H1 (cell line): ENCODE measurements at regions not wholly inside any gene's neighbourhood (a gene's known extent, or its start where the extent isn't known, plus 50 kb on each side); places are given as distances from the start of the nearest gene placed in this dataset.

ENCODE experiments used
- CTCF ChIA-PET: fragments of 300-600 bp; sonication (Branson Sonifier 250); formaldehyde crosslinking; loops from one replicate; lab custom pipeline; 2021; ENCODE audit not compliant: partially characterized antibody; lab: Charles Lee
- POLR2A ChIA-PET: fragments of 300-600 bp; sonication (Branson Sonifier 250); formaldehyde crosslinking; loops from one replicate; lab custom pipeline; 2021; ENCODE audit warnings: inconsistent platforms; ENCODE audit not compliant: partially characterized antibody; lab: Charles Lee
- DNase-seq, 2 experiments: peaks; one replicate each; pipeline versions ENCODE4 v3.0.0 to v3.0.0-alpha.2; 2010 to 2022; ENCODE audit warnings: low spot score in 2 of 2, low read depth in 1 of 2, mixed read lengths in 1 of 2
- FAIRE-seq: peaks from 2 replicates; lab custom pipeline; 2011; peaks lifted over from hg19 to GRCh38; lab: Jason Lieb, UNC
- H2AFZ ChIP-seq: 2 replicates; pipeline ENCODE4 v1.8.1; 2012; ENCODE audit warnings: low read length, inconsistent platforms
- H2AK5ac ChIP-seq: 2 replicates; pipeline ENCODE4 v1.6.1; 2013; ENCODE audit warnings: low read depth, low read length
- H2BK120ac ChIP-seq: replicated peaks from 2 replicates; pipeline ENCODE3; 2013; ENCODE audit warnings: low read depth, low read length, inconsistent platforms
- H2BK12ac ChIP-seq: 2 replicates; pipeline ENCODE4 v1.6.1; 2013; ENCODE audit warnings: low read depth, low read length
- H2BK15ac ChIP-seq: 2 replicates; pipeline ENCODE4 v1.6.1; 2013; ENCODE audit warnings: low read length
- H2BK20ac ChIP-seq: 2 replicates; pipeline ENCODE4 v1.6.1; 2013; ENCODE audit warnings: low read length
- H2BK5ac ChIP-seq: 2 replicates; pipeline ENCODE4 v1.6.1; 2013; ENCODE audit warnings: low read depth, low read length
- H3K14ac ChIP-seq: 2 replicates; pipeline ENCODE4 v1.6.1; 2013; ENCODE audit warnings: inconsistent platforms; ENCODE audit not compliant: insufficient read length
- H3K18ac ChIP-seq: 2 replicates; pipeline ENCODE4 v1.6.1; 2013; ENCODE audit warnings: low read length; ENCODE audit errors: extremely low read depth
- H3K23ac ChIP-seq: 2 replicates; pipeline ENCODE4 v1.6.1; 2013; ENCODE audit warnings: inconsistent platforms; ENCODE audit not compliant: insufficient read length
- H3K23me2 ChIP-seq: 2 replicates; pipeline ENCODE4 v1.6.1; 2013; ENCODE audit warnings: low read depth, low read length
- H3K27ac ChIP-seq: 2 replicates; pipeline ENCODE4 v1.6.1; 2011; ENCODE audit warnings: low read depth, low read length, inconsistent platforms
- H3K27me3 ChIP-seq, 4 experiments: replicated peaks in 1 of 4; 1 replicate in 1 of 4; 2 replicates in 3 of 4; pipeline versions ENCODE4 v1.6.1 to v1.8.1; 2011 to 2013; ENCODE audit warnings: low read length in 3 of 4, mild to moderate bottlenecking in 3 of 4, inconsistent platforms in 2 of 4, mixed read lengths in 2 of 4, moderate library complexity in 1 of 4; ENCODE audit not compliant: control insufficient read depth in 3 of 4, insufficient read depth in 3 of 4; ENCODE audit errors: extremely low read depth in 1 of 4
- H3K36me3 ChIP-seq, 4 experiments: 2 replicates each; pipeline versions ENCODE4 v1.6.1 to v1.8.1; 2011 to 2013; ENCODE audit warnings: mild to moderate bottlenecking in 4 of 4, low read length in 3 of 4, moderate library complexity in 2 of 4, control low read depth in 1 of 4, inconsistent platforms in 1 of 4; ENCODE audit not compliant: insufficient read depth in 4 of 4, control insufficient read depth in 2 of 4
- H3K4ac ChIP-seq: replicated peaks from 2 replicates; pipeline ENCODE3; 2013; ENCODE audit warnings: low read length, low read depth, mixed read lengths, inconsistent platforms; ENCODE audit not compliant: insufficient read length
- H3K4me1 ChIP-seq, 4 experiments: replicated peaks in 1 of 4; 1 replicate in 1 of 4; 2 replicates in 3 of 4; pipeline versions ENCODE4 v1.6.1 to v1.8.1; 2011 to 2013; ENCODE audit warnings: low read length in 3 of 4, inconsistent platforms in 2 of 4, mixed read lengths in 1 of 4; ENCODE audit not compliant: insufficient read depth in 4 of 4, control insufficient read depth in 3 of 4
- H3K4me2 ChIP-seq, 2 experiments: 2 replicates each; pipeline versions ENCODE4 v1.6.1 to v1.8.1; 2011 to 2013; ENCODE audit warnings: low read depth in 2 of 2, low read length in 2 of 2, control low read depth in 1 of 2, inconsistent platforms in 1 of 2, mild to moderate bottlenecking in 1 of 2; ENCODE audit not compliant: insufficient read depth in 1 of 2
- H3K4me3 ChIP-seq, 4 experiments: fragments of 200-600, 300-600 bp in 1 of 4; sonication (generic), shearing (Covaris generic), sonication (Bioruptor Twin) in 1 of 4; 2 replicates each; pipeline versions ENCODE4 v1.5.1 to v1.8.1; 2011 to 2016; ENCODE audit warnings: low read length in 4 of 4, low read depth in 3 of 4, control low read depth in 2 of 4, inconsistent platforms in 2 of 4, mild to moderate bottlenecking in 2 of 4, mixed read lengths in 1 of 4, moderate library complexity in 1 of 4; ENCODE audit not compliant: insufficient read depth in 2 of 4; ENCODE audit errors: extremely low read depth in 1 of 4
- H3K56ac ChIP-seq: replicated peaks from 2 replicates; pipeline ENCODE3; 2013; ENCODE audit warnings: low read depth, mild to moderate bottlenecking, mixed read lengths, low read length, inconsistent platforms; ENCODE audit not compliant: insufficient read length
- H3K79me1 ChIP-seq: 2 replicates; pipeline ENCODE4 v1.6.1; 2013; ENCODE audit warnings: low read depth, low read length, control low read depth
- H3K79me2 ChIP-seq, 2 experiments: 2 replicates each; pipeline versions ENCODE4 v1.6.1 to v1.8.1; 2012 to 2013; ENCODE audit warnings: low read length in 2 of 2, mild to moderate bottlenecking in 2 of 2, inconsistent platforms in 1 of 2; ENCODE audit not compliant: insufficient read depth in 2 of 2, control insufficient read depth in 1 of 2
- H3K9ac ChIP-seq, 4 experiments: replicated peaks in 1 of 4; 1 replicate in 1 of 4; 2 replicates in 3 of 4; pipeline versions ENCODE4 v1.6.1 to v1.8.1; 2011 to 2013; ENCODE audit warnings: low read depth in 3 of 4, low read length in 3 of 4, control low read depth in 2 of 4, mild to moderate bottlenecking in 2 of 4, moderate library complexity in 2 of 4, inconsistent platforms in 1 of 4; ENCODE audit errors: extremely low read depth in 1 of 4
- H3K9me3 ChIP-seq, 2 experiments: 2 replicates each; pipeline versions ENCODE4 v1.6.1 to v1.8.1; 2012 to 2013; ENCODE audit warnings: mild to moderate bottlenecking in 2 of 2, moderate library complexity in 2 of 2, control low read depth in 1 of 2, inconsistent platforms in 1 of 2, low read depth in 1 of 2, low read length in 1 of 2, mixed read lengths in 1 of 2; ENCODE audit not compliant: insufficient read depth in 2 of 2
- H4K20me1 ChIP-seq, 2 experiments: replicated peaks in 1 of 2; 2 replicates each; pipeline versions ENCODE3 to v1.8.1; 2011 to 2013; ENCODE audit warnings: inconsistent platforms in 2 of 2, low read length in 2 of 2, mild to moderate bottlenecking in 1 of 2; ENCODE audit not compliant: insufficient read depth in 2 of 2, control insufficient read depth in 1 of 2
- H4K5ac ChIP-seq: 2 replicates; pipeline ENCODE4 v1.6.1; 2013; ENCODE audit warnings: low read length, low read depth, mixed read lengths, inconsistent platforms; ENCODE audit not compliant: insufficient read length
- H4K8ac ChIP-seq: 2 replicates; pipeline ENCODE4 v1.8.0; 2013; ENCODE audit warnings: mild to moderate bottlenecking, moderate library complexity, low read length, inconsistent platforms; ENCODE audit not compliant: insufficient read depth; ENCODE audit errors: extremely low read depth
- H4K91ac ChIP-seq: replicated peaks from 2 replicates; pipeline ENCODE3; 2013; ENCODE audit warnings: low read length, mixed read lengths, inconsistent platforms; ENCODE audit not compliant: insufficient read length
- CREB1 ChIP-seq: IDR thresholded peaks from 2 replicates; pipeline ENCODE4 v1.6.1; 2012; ENCODE audit warnings: inconsistent platforms
- GTF2F1 ChIP-seq: IDR thresholded peaks from 2 replicates; pipeline ENCODE4 v1.6.1; 2012; ENCODE audit warnings: low read depth, low read length, improper control_type of control experiment, borderline replicate concordance
- MAFK ChIP-seq: IDR thresholded peaks from 2 replicates; pipeline ENCODE4 v1.6.1; 2012; ENCODE audit warnings: low read depth, mild to moderate bottlenecking, improper control_type of control experiment, low read length
- NRF1 ChIP-seq: IDR thresholded peaks from 2 replicates; pipeline ENCODE4 v1.6.1; 2011; ENCODE audit warnings: mild to moderate bottlenecking, low read depth, low read length, improper control_type of control experiment
- POU5F1 ChIP-seq: IDR thresholded peaks from 2 replicates; pipeline ENCODE4 v1.6.1; 2011; ENCODE audit warnings: low read depth, mild to moderate bottlenecking, low read length, moderate library complexity
- RFX5 ChIP-seq: IDR thresholded peaks from 2 replicates; pipeline ENCODE4 v1.6.1; 2011; ENCODE audit warnings: low read depth, low read length, improper control_type of control experiment, borderline replicate concordance
- RNF2 ChIP-seq: fragments of 200-900, 300-1000 bp; sonication (generic); IDR thresholded peaks from 2 replicates; pipeline ENCODE4 v1.7.1; 2016; ENCODE audit warnings: borderline replicate concordance, low read depth, mild to moderate bottlenecking, antibody characterized with exemption, low read length; ENCODE audit not compliant: poor library complexity, severe bottlenecking; ENCODE audit errors: missing control alignments
- SP1 ChIP-seq: IDR thresholded peaks from 2 replicates; pipeline ENCODE4 v1.6.1; 2011; ENCODE audit warnings: low read depth, low read length
- SP2 ChIP-seq: IDR thresholded peaks from 2 replicates; pipeline ENCODE4 v1.6.1; 2012; ENCODE audit warnings: mild to moderate bottlenecking, low read length, inconsistent platforms
- SRF ChIP-seq: IDR thresholded peaks from 2 replicates; pipeline ENCODE4 v1.6.1; 2011; ENCODE audit warnings: mild to moderate bottlenecking, low read depth, low read length, moderate library complexity
- SUZ12 ChIP-seq: fragments of 200-600 bp; sonication (generic); IDR thresholded peaks from 2 replicates; pipeline ENCODE4 v1.6.1; 2012; ENCODE audit warnings: mild to moderate bottlenecking, inconsistent platforms, low read length, moderate library complexity, mixed read lengths
- TCF12 ChIP-seq: IDR thresholded peaks from 2 replicates; pipeline ENCODE4 v1.6.1; 2011; ENCODE audit warnings: low read depth, mild to moderate bottlenecking, low read length
- ZNF274 ChIP-seq: IDR thresholded peaks from 2 replicates; pipeline ENCODE4 v1.7.0; 2012; ENCODE audit warnings: low read length, borderline replicate concordance; ENCODE audit errors: extremely low read depth
- WGBS, 2 experiments: shearing (Covaris generic) in 1 of 2; methylation state at CpG; one replicate each; pipeline versions ENCODE4 v1.1.6 to v1.1.7; 2013 to 2015; ENCODE audit warnings: low lambda C conversion rate in 2 of 2, mixed read lengths in 2 of 2, inconsistent platforms in 1 of 2, low coverage in 1 of 2, missing lambda C conversion rate in 1 of 2; ENCODE audit not compliant: insufficient replicate concordance in 2 of 2, insufficient coverage in 1 of 2, insufficient read length in 1 of 2; ENCODE audit errors: extremely low coverage in 1 of 2, missing lambda C conversion rate in 1 of 2; 5-methylcytosine and 5-hydroxymethylcytosine counted together

- POLR2A ChIA-PET = interaction anchor here (1.5 kb wide), 1 partner anchor 23 kb away, joined by 6 read pairs; no protein-coding TSS in a partner anchor
These were observed 70.2 kb upstream of the PIK3R4 start for GRCh38 chr3:130816561-130817445.

More at GRCh38 chr3:130816561-130817445, 70.2 kb upstream of the PIK3R4 start:
- H3K36me3 ChIP-seq = peaks cover 0 to 8% (median 0%) of the 10 kb centered on the region in 4 experiments; a peak in 2 of 8 replicates
- H3K27me3 ChIP-seq = no peaks in the 10 kb centered on the region
- H4K91ac ChIP-seq = no peak overlapping the region
- no peak overlapping the region for H2BK120ac ChIP-seq
- H3K56ac ChIP-seq = no peak overlapping the region
- peaks cover 0 to 3% (median 0%) of the 10 kb centered on the region in 4 experiments; a peak in 2 of 7 replicates for H3K4me1 ChIP-seq
- 74% methylated on average over 6 of the region's 6 CpGs; no CpG with 5 or more reads in 1 of the 2 experiments for WGBS, 2 experiments
- no peak overlapping the region for H2BK12ac ChIP-seq
- H3K23me2 ChIP-seq = no peaks in the 10 kb centered on the region
- no peak overlapping the region for H2BK20ac ChIP-seq
- H3K14ac ChIP-seq = no peak overlapping the region
- H3K18ac ChIP-seq = no peak overlapping the region
- H3K4me2 ChIP-seq = peak overlapping the region; percentile 22 to 26; a peak in 1 of 4 replicates
- peak; percentile 46; the same call in 1 of the 2 replicates for TF ChIP-seq SRF
- no peak for TF ChIP-seq MAFK
- no peak for TF ChIP-seq TCF12
- TF ChIP-seq RNF2 = no peak
- TF ChIP-seq SP1 = no peak
- no peak for TF ChIP-seq NRF1
- 0 out of 2 replicates have a peak, but pooled peaks have one; percentile 23 for TF ChIP-seq CREB1
- no peak for TF ChIP-seq POU5F1
- no peak for TF ChIP-seq GTF2F1
- TF ChIP-seq RFX5 = no peak
- no peak for TF ChIP-seq ZNF274
- no peak for TF ChIP-seq SUZ12
- TF ChIP-seq SP2 = no peak
- H2BK5ac ChIP-seq = no peak overlapping the region
- H3K4ac ChIP-seq = no peak overlapping the region
- H3K27ac ChIP-seq = no peak overlapping the region
- no peak for DNase-seq
- peak overlapping the region in 1 of 4 experiments; percentile 2; a peak in 2 of 7 replicates for H3K9ac ChIP-seq
- H4K20me1 ChIP-seq = no peaks in the 10 kb centered on the region
- no peak overlapping the region for H2BK15ac ChIP-seq
- H3K4me3 ChIP-seq = no peak overlapping the region
- H2AK5ac ChIP-seq = no peak overlapping the region
- peaks cover 10 to 13% of the 10 kb centered on the region in 2 experiments for H3K9me3 ChIP-seq
- no peaks in the 10 kb centered on the region for H3K79me2 ChIP-seq
- H2AFZ ChIP-seq = no peak overlapping the region
- H4K8ac ChIP-seq = no peak overlapping the region
- no peaks in the 10 kb centered on the region for H3K79me1 ChIP-seq
- H3K23ac ChIP-seq = no peak overlapping the region
- CTCF ChIA-PET = interaction anchor here (1.0 to 1.6 kb wide), 2 partner anchors 56 to 76 kb away, joined by 3 to 4 read pairs; no protein-coding TSS in a partner anchor
- FAIRE-seq = no peak
- no peak overlapping the region for H4K5ac ChIP-seq
